MG63 (cell line): ENCODE measurements at regions not wholly inside any gene's neighbourhood (a gene's known extent, or its start where the extent isn't known, plus 50 kb on each side); places are given as distances from the start of the nearest gene placed in this dataset.

Experiments used
- DNase-seq: peaks from one replicate; pipeline ENCODE4 v3.0.0-alpha.2; 2020
- H3K27me3 ChIP-seq: fragments of 250-450 bp; sonication (Bioruptor Pico); 2 replicates; pipeline ENCODE4 v1.5.1; 2020; ENCODE audit warnings: mild to moderate bottlenecking, moderate library complexity
- H3K36me3 ChIP-seq: fragments of 250-450 bp; sonication (Bioruptor Pico); 2 replicates; pipeline ENCODE4 v1.5.1; 2020; ENCODE audit warnings: mild to moderate bottlenecking, moderate library complexity
- H3K4me3 ChIP-seq: fragments of 250-450 bp; sonication (Bioruptor Pico); 2 replicates; pipeline ENCODE4 v1.5.1; 2020; ENCODE audit warnings: mild to moderate bottlenecking, moderate library complexity
- H3K9me3 ChIP-seq: fragments of 250-450 bp; sonication (Bioruptor Pico); 2 replicates; pipeline ENCODE4 v1.5.1; 2020; ENCODE audit warnings: mild to moderate bottlenecking, moderate library complexity

DNA sequence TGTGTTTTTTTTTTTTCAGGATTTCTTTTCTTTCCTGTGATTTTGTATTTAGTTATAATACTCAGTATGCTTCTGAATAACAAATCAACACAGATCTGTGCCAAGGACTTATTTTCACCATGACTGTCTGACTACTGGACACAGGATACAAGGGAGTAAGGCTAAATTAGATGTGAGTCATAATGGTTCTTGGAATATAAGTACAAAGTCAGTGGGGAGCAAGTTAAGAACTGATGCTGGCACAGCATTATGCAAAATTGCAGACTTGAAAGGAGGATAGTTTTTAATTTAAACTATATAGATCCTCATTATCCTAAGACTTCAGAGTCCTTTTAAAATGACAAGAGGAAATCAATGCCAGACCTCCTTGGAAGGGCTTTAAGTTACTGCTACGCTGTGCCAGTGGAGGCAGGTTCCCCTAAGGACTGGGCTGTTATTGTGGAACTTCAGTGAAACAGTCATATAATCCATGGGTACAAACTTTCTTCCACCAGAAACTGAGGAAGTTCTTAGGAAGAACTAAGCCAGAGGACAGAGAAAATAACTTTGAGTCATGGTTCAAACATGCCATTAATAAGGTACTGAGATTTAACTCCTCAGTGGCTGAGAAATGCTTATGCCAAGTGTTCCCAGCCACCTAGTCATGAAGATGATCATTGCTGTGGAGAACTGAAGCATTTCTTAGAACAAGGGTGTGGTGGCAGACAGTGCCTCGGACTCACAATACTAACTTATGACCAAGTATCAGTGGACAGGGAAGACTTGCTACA lies 531.2 kb downstream of the HTR7 start:
- H3K4me3 ChIP-seq = no peak overlapping the region
- DNase-seq = peak; percentile 36
- H3K36me3 ChIP-seq = no peaks in the 10 kb centered on the region
- H3K27me3 ChIP-seq = no peaks in the 10 kb centered on the region
- no peaks in the 10 kb centered on the region for H3K9me3 ChIP-seq

- no peak for DNase-seq
- no peaks in the 10 kb centered on the region for H3K36me3 ChIP-seq
- H3K27me3 ChIP-seq = no peaks in the 10 kb centered on the region
- H3K9me3 ChIP-seq = no peaks in the 10 kb centered on the region
- no peak overlapping the region for H3K4me3 ChIP-seq
Measured at GRCh38 chr10:90327611-90328010, 530.2 kb downstream of the HTR7 start.

DNA sequence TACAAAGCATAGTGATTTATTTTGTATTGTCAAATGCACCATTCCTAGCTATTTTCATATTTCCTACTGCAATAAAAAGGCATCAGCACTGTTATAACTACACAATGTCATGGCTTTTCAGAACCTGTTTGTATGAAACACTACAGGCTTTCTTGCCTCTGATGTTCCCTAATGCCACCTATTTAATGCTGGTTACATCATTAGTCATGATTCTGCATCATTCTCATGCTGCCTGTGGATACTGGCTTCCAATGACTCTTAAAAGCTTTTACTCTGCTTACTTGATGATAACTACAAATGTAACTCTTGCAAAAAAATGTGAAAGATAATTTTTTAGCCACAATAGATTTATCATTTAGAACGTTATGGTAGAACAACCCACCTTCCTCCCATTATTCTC lies 529.4 kb downstream of the HTR7 start:
- Histone ChIP-seq H3K27me3 (no peaks in the 10 kb centered on the region), H3K36me3 (no peaks in the 10 kb centered on the region), H3K4me3 (no peak overlapping the region), H3K9me3 (no peaks in the 10 kb centered on the region)
- no peak for DNase-seq

DNA sequence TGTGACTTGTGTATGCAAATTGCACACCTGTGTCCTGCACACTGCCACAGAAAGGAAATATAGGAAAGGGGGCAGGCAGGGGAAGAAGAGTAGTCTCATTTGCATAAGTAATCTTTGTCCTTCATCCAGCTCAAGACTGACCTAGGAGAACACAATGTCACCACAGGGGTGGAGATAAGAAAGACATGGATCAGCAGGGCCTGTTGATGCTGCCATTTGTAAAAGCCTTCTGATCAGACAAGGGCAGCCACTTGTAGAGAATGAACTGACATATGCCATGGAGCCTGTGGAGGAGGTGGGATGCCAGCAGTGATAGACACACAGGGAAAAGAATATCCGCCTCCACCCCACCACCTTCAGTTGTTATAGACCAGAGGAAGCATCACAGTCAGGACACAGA lies 528.9 kb downstream of the HTR7 start:
- H3K9me3 ChIP-seq = no peaks in the 10 kb centered on the region
- H3K27me3 ChIP-seq = no peaks in the 10 kb centered on the region
- H3K4me3 ChIP-seq = no peak overlapping the region
- H3K36me3 ChIP-seq = no peaks in the 10 kb centered on the region
- DNase-seq = no peak

- Histone ChIP-seq H3K36me3 (no peaks in the 10 kb centered on the region), H3K4me3 (no peak overlapping the region), H3K27me3 (no peaks in the 10 kb centered on the region), H3K9me3 (no peaks in the 10 kb centered on the region)
- DNase-seq = no peak
Measured at GRCh38 chr10:90337316-90337715, 520.5 kb downstream of the HTR7 start.

- H3K9me3 ChIP-seq = no peaks in the 10 kb centered on the region
- no peaks in the 10 kb centered on the region for H3K36me3 ChIP-seq
- no peak overlapping the region for H3K4me3 ChIP-seq
- no peak for DNase-seq
- no peaks in the 10 kb centered on the region for H3K27me3 ChIP-seq
Measured at GRCh38 chr10:90342480-90342879, 515.4 kb downstream of the HTR7 start.

DNA sequence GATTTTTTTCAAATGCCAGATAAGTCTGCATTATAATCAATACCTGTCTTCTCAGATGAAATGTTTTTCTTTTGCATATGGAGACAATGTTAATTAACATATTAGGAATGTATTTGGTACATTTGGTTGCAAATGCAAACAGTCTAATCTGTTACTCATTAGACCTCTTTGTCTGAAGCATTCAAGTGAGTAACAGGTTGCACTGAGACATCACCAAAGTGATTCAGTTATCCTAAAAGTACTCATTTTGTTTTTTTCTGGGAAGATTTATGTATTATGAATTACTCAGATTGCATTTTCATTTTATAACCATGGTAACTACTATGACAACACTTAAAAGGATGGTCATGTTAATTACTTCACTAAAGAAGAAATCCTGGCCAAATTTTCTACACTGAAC lies 513.6 kb downstream of the HTR7 start:
- Histone ChIP-seq H3K27me3 (no peaks in the 10 kb centered on the region), H3K36me3 (no peaks in the 10 kb centered on the region), H3K9me3 (no peaks in the 10 kb centered on the region), H3K4me3 (no peak overlapping the region)
- no peak for DNase-seq

DNA sequence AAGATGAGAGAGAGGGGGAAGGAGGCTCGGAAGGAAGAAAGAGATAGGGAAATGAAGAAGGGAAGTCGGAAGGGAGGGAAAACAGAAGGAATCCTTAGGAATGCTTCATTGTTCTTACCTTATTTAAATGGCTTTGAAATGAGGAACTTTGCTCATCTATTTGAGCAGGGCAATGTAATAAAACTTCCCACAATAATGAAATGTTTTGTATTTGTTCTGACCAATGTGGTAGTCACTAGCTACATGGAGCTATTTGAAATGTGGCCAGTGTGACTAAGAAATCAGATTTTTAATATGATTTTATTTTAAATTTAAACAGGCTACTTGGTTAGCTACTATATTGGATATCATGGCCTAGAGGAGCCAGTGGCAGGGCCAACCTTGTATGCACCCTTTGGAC lies 510.6 kb downstream of the HTR7 start:
- Histone ChIP-seq H3K36me3 (no peaks in the 10 kb centered on the region), H3K27me3 (no peaks in the 10 kb centered on the region), H3K9me3 (no peaks in the 10 kb centered on the region), H3K4me3 (no peak overlapping the region)
- DNase-seq = no peak

- DNase-seq = no peak
- Histone ChIP-seq H3K4me3 (no peak overlapping the region), H3K27me3 (no peaks in the 10 kb centered on the region), H3K9me3 (no peaks in the 10 kb centered on the region), H3K36me3 (no peaks in the 10 kb centered on the region)
Measured at GRCh38 chr10:90350122-90350521, 507.7 kb downstream of the HTR7 start.

GRCh38 chr10:90352288-90352687 lies 505.6 kb downstream of the HTR7 start:
- Histone ChIP-seq H3K4me3 (no peak overlapping the region), H3K9me3 (no peaks in the 10 kb centered on the region), H3K36me3 (no peaks in the 10 kb centered on the region), H3K27me3 (no peaks in the 10 kb centered on the region)
- DNase-seq = no peak

- no peaks in the 10 kb centered on the region for H3K27me3 ChIP-seq
Measured at GRCh38 chr10:90354914-90355313, 502.9 kb downstream of the HTR7 start.

DNA sequence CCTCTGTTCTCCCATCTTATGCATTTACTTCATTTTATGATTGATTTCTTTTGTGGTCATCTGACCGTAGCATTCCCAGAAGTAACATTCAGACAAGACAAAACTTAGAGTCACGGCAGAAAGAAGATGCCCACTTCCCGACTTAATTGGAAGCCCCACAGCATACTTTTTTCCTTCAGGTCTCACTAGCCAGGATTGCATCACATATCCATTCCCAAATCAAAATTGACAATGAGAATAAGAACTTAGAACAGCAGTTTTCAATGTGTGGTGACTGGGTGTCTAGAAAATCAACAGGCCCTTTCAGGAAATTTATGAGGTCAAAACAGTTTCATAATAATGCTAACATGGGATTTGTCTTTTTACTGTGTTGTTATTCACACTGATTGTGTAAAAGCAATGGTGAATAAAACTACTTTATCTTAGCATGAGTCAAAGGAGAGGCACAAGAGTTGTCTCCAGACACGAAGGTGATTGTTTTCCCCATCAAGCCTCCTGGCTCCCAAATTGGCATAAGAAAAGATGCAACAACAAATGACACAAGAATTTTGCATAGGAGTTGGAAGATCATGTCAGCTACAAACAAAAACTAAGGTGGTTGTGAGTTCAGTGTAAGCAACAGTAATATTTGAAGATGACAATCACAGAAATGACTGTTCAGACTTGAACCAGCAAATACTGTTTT lies 493.9 kb downstream of the HTR7 start:
- Histone ChIP-seq H3K9me3 (no peaks in the 10 kb centered on the region), H3K27me3 (no peaks in the 10 kb centered on the region), H3K36me3 (no peaks in the 10 kb centered on the region), H3K4me3 (no peak overlapping the region)
- DNase-seq = no peak

More at GRCh38 chr10:90354914-90355313, 502.9 kb downstream of the HTR7 start:
- no peaks in the 10 kb centered on the region for H3K9me3 ChIP-seq
- no peak for DNase-seq
- H3K4me3 ChIP-seq = no peak overlapping the region
- H3K36me3 ChIP-seq = no peaks in the 10 kb centered on the region

DNA sequence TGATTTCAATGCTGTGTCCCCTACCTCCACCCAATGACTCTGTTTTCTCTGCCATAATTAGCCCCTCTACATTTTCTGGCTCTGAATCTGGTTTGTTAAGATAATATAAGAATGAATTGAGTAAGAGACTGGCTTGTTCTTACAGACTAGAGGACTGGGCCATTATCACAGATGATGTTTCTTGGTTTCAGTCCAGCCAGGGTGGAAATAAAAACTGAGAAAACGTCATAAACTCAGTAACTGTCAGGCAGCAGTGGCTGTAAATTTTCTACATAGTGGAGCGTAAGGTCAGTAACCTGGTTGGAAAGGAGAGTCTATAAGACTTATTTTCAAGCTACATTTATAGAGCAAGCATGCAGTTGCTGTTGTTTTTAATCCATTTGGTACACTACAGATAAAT lies 485.4 kb downstream of the HTR7 start:
- Histone ChIP-seq H3K27me3 (no peaks in the 10 kb centered on the region), H3K4me3 (no peak overlapping the region), H3K36me3 (no peaks in the 10 kb centered on the region), H3K9me3 (no peaks in the 10 kb centered on the region)
- DNase-seq = no peak

DNA sequence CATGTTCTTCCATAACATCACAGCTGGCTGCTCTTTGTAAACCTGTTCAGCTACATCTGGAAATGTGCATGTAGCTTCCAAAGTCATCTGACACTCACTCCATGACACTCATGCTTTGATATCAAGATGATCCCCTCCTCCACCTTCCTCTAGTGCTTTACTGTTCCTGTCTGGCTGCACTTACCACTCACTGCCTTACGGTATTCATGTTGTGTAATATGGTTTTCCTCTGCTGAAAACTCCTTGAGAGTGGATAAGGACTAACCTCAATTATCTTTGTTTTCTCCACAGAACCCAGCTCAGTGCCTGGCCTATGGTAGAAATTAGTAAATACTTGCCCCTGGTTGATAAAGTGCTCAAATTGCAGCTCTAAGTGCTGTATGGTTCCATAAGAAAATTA lies 483.9 kb downstream of the HTR7 start:
- H3K36me3 ChIP-seq = no peaks in the 10 kb centered on the region
- no peak overlapping the region for H3K4me3 ChIP-seq
- no peaks in the 10 kb centered on the region for H3K27me3 ChIP-seq
- no peaks in the 10 kb centered on the region for H3K9me3 ChIP-seq
- no peak for DNase-seq

DNA sequence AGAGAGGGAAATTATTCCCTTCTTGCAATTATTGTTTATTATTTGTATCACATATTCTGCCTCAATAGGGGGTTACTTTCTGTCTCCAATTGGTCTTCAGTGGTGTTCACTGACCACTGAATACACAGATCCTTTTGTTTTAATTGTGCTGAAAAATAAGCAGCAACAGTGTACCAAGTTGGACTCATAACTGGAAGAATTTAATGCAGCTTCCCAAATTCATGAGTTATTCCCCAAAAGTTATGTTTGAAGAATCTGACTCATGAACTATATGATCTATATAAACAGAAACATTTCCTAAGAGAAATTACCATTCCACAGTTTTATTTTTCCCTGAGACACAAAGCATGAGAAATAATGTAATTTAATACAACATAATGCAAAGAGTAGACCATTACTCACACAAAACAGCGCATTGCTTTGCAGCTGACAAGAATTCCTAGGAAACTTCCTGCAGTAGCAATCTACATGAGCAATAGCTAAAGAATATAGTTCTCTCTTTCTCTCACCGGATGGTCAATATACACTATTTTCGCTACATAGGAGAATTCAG lies 479.2 kb downstream of the HTR7 start:
- no peaks in the 10 kb centered on the region for H3K9me3 ChIP-seq
- no peaks in the 10 kb centered on the region for H3K27me3 ChIP-seq
- no peaks in the 10 kb centered on the region for H3K36me3 ChIP-seq
- H3K4me3 ChIP-seq = no peak overlapping the region
- DNase-seq = peak; percentile 13

DNA sequence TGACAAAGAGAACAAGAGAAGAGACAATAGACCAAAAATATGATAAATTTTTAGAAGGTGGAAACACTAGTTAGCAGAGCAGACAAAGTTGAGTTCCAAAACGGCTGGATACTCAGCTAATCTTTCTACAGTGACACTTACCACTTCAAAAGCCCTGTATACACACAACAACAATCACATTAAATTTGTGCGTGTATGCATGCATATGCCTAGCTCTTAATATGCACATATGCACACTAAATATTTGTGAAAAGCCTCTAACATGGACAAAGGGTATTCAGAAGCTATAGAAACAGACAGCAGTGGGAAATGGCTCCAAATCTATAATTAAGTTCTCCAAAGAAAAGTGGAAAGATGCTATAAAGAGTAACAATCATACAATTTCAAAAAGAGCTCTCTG lies 476.4 kb downstream of the HTR7 start:
- H3K9me3 ChIP-seq = no peaks in the 10 kb centered on the region
- H3K4me3 ChIP-seq = no peak overlapping the region
- no peaks in the 10 kb centered on the region for H3K36me3 ChIP-seq
- no peaks in the 10 kb centered on the region for H3K27me3 ChIP-seq
- no peak for DNase-seq

- H3K9me3 ChIP-seq = no peaks in the 10 kb centered on the region
- DNase-seq = no peak
- H3K27me3 ChIP-seq = no peaks in the 10 kb centered on the region
- no peaks in the 10 kb centered on the region for H3K36me3 ChIP-seq
- no peak overlapping the region for H3K4me3 ChIP-seq
Measured at GRCh38 chr10:90389876-90390275, 468.0 kb downstream of the HTR7 start.

DNA sequence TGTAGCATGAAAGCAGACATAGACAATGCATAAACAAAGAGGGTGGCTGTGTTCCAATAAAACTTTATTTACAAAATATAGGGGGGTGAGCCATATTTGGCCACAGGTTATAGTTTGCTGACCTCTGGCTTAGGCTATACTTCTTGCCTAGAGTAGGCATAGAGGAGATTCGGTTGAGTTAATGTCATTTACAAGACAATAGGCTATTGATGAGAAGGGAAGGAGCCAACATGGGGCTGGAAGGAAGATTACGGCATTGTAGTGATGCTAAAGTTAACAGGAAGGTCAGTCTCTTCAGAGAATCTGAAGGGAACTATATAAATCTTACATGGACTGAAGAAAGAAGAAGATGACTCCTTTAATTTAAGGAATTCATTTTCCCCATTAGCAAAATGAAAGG lies 463.5 kb downstream of the HTR7 start:
- DNase-seq = no peak
- H3K4me3 ChIP-seq = no peak overlapping the region

More for the DNA sequence above, 463.5 kb downstream of the HTR7 start:
- Histone ChIP-seq H3K9me3 (no peaks in the 10 kb centered on the region), H3K36me3 (no peaks in the 10 kb centered on the region), H3K27me3 (no peaks in the 10 kb centered on the region)
